Left lung (tissue), 4 donors: ENCODE measurements at regions not wholly inside any gene's neighbourhood (a gene's known extent, or its start where the extent isn't known, plus 50 kb on each side); places are given as distances from the start of the nearest gene placed in this dataset.

Experiments
- ATAC-seq: fragments of 200-7000 bp; cut with Tn5 transposase; one replicate; pipeline ENCODE4 v1.9.1; 2020; ENCODE audit warnings: moderate library complexity
- DNase-seq, 4 donors: peaks; one replicate each; pipeline ENCODE4 v3.0.0-alpha.2; 2013 to 2020
- H3K27ac ChIP-seq, 2 donors: fragments of 200-600 bp; sonication (generic) in 1 of 2; one replicate each; pipeline versions ENCODE4 v1.5.0 to v1.8.0; 2020 to 2021
- H3K27me3 ChIP-seq, 2 donors: fragments of 200-600 bp; sonication (generic) in 1 of 2; one replicate each; pipeline versions ENCODE4 v1.5.0 to v1.8.0; 2020 to 2021
- H3K36me3 ChIP-seq, 2 donors: fragments of 200-600 bp; sonication (generic) in 1 of 2; one replicate each; pipeline versions ENCODE4 v1.5.0 to v1.8.0; 2020 to 2021
- H3K4me1 ChIP-seq, 2 donors: fragments of 200-600 bp; one replicate each; pipeline ENCODE4 v1.8.0; 2021
- H3K4me3 ChIP-seq, 2 donors: fragments of 200-600 bp; sonication (generic) in 1 of 2; one replicate each; pipeline versions ENCODE4 v1.5.0 to v1.8.0; 2020 to 2021; ENCODE audit warnings: mild to moderate bottlenecking in 1 of 2
- H3K9me3 ChIP-seq, 2 donors: fragments of 200-600 bp; sonication (generic) in 1 of 2; one replicate each; pipeline versions ENCODE4 v1.5.0 to v1.8.0; 2020 to 2021
- CTCF ChIP-seq, 2 donors: fragments of 200-600 bp; sonication (generic) in 1 of 2; IDR thresholded peaks; one replicate each; pipeline versions ENCODE4 v1.5.0 to v1.8.0; 2021; ENCODE audit warnings: antibody characterized with exemption in 2 of 2
- intact Hi-C, 2 donors: fragments of 100-400 bp; cut with DNase I; formaldehyde crosslinking; loops; one replicate each; pipeline versions ENCODE4 v1.11.2 to v1.14.2; 2022
- donor health status: DM: no; HTN: yes; CAD: no.
- donor health status: DM: no; HTN: no; CAD: no.

- intact Hi-C loops = no loop called here
- no peak for TF ChIP-seq CTCF (IDR thresholded peaks at IDR 0.05)
- H3K36me3 ChIP-seq = no peaks in the 10 kb centered on the region
Measured at GRCh38 chr4:11197631-11198341, 230.9 kb downstream of the HS3ST1 start.

GRCh38 chr4:11196927-11197522, 231.7 kb downstream of the HS3ST1 start:
- Histone ChIP-seq H3K4me3 (no peak overlapping the region), H3K4me1 (no peaks in the 10 kb centered on the region), H3K36me3 (no peaks in the 10 kb centered on the region), H3K27ac (no peak overlapping the region), H3K27me3 (no peaks in the 10 kb centered on the region), H3K9me3 (no peaks in the 10 kb centered on the region)
- no peak for TF ChIP-seq CTCF (IDR thresholded peaks at IDR 0.05)
- ATAC-seq (no peak), DNase-seq (no peak)
- intact Hi-C loops = no loop called here

More at GRCh38 chr4:11197631-11198341, 230.9 kb downstream of the HS3ST1 start:
- ATAC-seq = no peak
- Histone ChIP-seq H3K27me3 (no peaks in the 10 kb centered on the region), H3K27ac (no peak overlapping the region), H3K4me3 (no peak overlapping the region), H3K9me3 (no peaks in the 10 kb centered on the region), H3K4me1 (no peaks in the 10 kb centered on the region)
- DNase-seq = no peak

- ATAC-seq (no peak), DNase-seq (no peak)
- no peaks in the 10 kb centered on the region for H3K27me3 ChIP-seq
- H3K4me3 ChIP-seq = no peak overlapping the region
- TF ChIP-seq CTCF (IDR thresholded peaks at IDR 0.05) = no peak
- no peak overlapping the region for H3K27ac ChIP-seq
- no peaks in the 10 kb centered on the region for H3K9me3 ChIP-seq
- no peaks in the 10 kb centered on the region for H3K36me3 ChIP-seq
- peaks cover 0 to 5% of the 10 kb centered on the region in 2 donors for H3K4me1 ChIP-seq
- intact Hi-C loops = no loop called here
Measured at GRCh38 chr4:11194431-11194830, 234.3 kb downstream of the HS3ST1 start.

- TF ChIP-seq CTCF (IDR thresholded peaks at IDR 0.05) = no peak
- Histone ChIP-seq H3K27ac (no peak overlapping the region), H3K4me3 (no peak overlapping the region), H3K4me1 (peaks cover 0 to 9% of the 10 kb centered on the region in 2 donors), H3K9me3 (no peaks in the 10 kb centered on the region), H3K27me3 (no peaks in the 10 kb centered on the region), H3K36me3 (no peaks in the 10 kb centered on the region)
- no peak for DNase-seq
- ATAC-seq = no peak
- intact Hi-C loops = no loop called here
Measured at GRCh38 chr4:11189756-11190155, 238.9 kb downstream of the HS3ST1 start.

GRCh38 chr4:11183356-11183740, 245.3 kb downstream of the HS3ST1 start:
- H3K9me3 ChIP-seq = no peaks in the 10 kb centered on the region
- TF ChIP-seq CTCF (IDR thresholded peaks at IDR 0.05) = no peak
- DNase-seq = peak in 1 of 4 donors; percentile 19

More at GRCh38 chr4:11183356-11183740, 245.3 kb downstream of the HS3ST1 start:
- Histone ChIP-seq H3K36me3 (no peaks in the 10 kb centered on the region), H3K27ac (no peak overlapping the region), H3K27me3 (no peaks in the 10 kb centered on the region), H3K4me1 (no peaks in the 10 kb centered on the region), H3K4me3 (no peak overlapping the region)
- intact Hi-C loops = no loop called here
- no peak for ATAC-seq
